ENCODE measurements at regions not wholly inside any gene's neighbourhood (a gene's known extent, or its start where the extent isn't known, plus 50 kb on each side); places are given as distances from the start of the nearest gene placed in this dataset.

DNA sequence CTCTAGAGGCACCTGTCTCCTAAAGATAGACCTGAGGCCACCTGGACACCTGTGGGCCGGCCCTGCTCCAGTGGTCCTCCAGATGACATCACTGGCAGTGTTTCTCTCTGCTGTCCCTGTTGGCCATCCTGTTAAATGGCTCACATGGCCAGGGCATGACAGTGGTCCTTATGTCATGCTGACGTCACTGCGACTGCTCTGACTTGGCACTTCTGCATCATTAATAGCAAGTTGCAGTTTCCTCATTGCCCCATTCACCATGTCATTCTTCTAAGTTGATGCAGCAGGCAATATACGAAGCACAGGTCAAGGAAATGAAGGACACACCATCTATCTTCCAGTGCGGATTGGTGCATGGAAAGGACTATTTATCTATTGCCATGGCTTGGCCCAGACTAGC is 1468.5 kb upstream of the TMEM132C start:
- Histone ChIP-seq H3K9ac (ENCODE audit: low read length) (no peak overlapping the region), H3K36me3 (ENCODE audit: insufficient read depth, low read length) (no peaks in the 10 kb centered on the region), H3K79me2 (ENCODE audit: low read length) (no peaks in the 10 kb centered on the region), H3K4me3 (ENCODE audit: low read length) (no peak overlapping the region), H3K27me3 (ENCODE audit: low read length) (no peaks in the 10 kb centered on the region), H3K4me1 (ENCODE audit: low read length) (no peaks in the 10 kb centered on the region), H3K9me2 (replicated peaks; ENCODE audit: insufficient read depth, low read length) (no peaks in the 10 kb centered on the region), H3K9me3 (ENCODE audit: low read length) (peaks cover 8% of the 10 kb centered on the region; the same call in 1 of the 2 replicates), H3K4me2 (ENCODE audit: low read depth, low read length, poor library complexity, severe bottlenecking) (no peak overlapping the region), H3K27ac (ENCODE audit: low read length) (no peak overlapping the region), H4K20me1 (ENCODE audit: insufficient read depth, low read depth, low read length) (no peaks in the 10 kb centered on the region), H2AFZ (ENCODE audit: low read length) (no peak overlapping the region)
- DNase-seq, result no peak

DNA sequence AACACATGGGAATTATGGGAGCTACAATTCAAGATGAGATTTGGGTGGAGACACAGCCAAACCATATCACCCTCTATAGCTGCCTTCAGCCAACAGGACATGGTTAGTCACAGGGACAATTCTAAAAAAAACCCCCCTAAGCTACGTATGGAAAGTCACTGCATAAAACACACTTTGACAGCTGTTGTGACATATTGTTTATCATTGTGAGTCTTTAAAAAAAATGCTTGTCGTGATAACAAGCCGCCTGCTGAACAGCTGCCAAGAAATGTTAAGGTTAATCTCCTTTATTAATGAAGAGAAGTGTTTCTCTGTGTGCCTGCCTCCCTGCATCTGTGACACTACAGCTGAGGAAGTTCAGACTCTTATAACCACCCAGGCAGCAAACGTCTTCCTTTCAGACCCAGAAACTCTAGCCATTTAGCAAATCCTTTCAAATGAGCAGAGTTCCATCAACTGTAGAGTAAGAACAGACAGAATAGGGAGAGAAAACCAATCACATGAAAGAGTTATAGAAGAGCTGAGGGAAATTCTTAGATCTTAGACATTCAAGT is 1459.6 kb upstream of the TMEM132C start:
- Histone ChIP-seq H3K4me3 (ENCODE audit: low read length) (no peak overlapping the region), H3K9me3 (ENCODE audit: low read length) (no peaks in the 10 kb centered on the region; the same call in 1 of the 2 replicates), H3K27me3 (ENCODE audit: low read length) (no peaks in the 10 kb centered on the region), H3K79me2 (ENCODE audit: low read length) (no peaks in the 10 kb centered on the region), H2AFZ (ENCODE audit: low read length) (no peak overlapping the region), H3K4me1 (ENCODE audit: low read length) (no peaks in the 10 kb centered on the region), H3K9me2 (replicated peaks; ENCODE audit: insufficient read depth, low read length) (no peaks in the 10 kb centered on the region), H3K4me2 (ENCODE audit: low read depth, low read length, poor library complexity, severe bottlenecking) (no peak overlapping the region), H3K9ac (ENCODE audit: low read length) (no peak overlapping the region), H4K20me1 (ENCODE audit: insufficient read depth, low read depth, low read length) (no peaks in the 10 kb centered on the region), H3K27ac (ENCODE audit: low read length) (no peak overlapping the region), H3K36me3 (ENCODE audit: insufficient read depth, low read length) (no peaks in the 10 kb centered on the region)
- no peak for DNase-seq

DNA sequence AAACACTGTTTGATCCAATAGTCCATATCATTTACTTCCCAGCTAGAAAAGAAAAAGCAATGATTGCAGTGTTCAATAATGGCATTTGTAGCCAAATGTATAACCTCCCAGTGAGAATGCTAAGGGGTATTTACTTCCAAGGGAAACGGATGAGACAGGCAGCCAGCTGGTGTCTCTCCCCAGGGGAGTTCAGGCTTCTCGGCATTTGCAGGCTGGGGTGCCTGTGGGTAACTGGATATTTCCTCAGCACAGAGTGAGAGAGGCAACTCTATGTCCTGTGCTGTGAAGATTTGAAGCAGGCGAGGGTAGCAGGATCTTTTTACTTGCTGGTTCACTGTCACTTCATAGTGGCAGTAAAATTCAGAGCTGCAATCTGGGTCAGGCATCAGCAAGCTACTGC is 1455.6 kb upstream of the TMEM132C start:
- Histone ChIP-seq H3K9ac (ENCODE audit: low read length) (no peak overlapping the region), H3K9me2 (replicated peaks; ENCODE audit: insufficient read depth, low read length) (no peaks in the 10 kb centered on the region), H3K79me2 (ENCODE audit: low read length) (no peaks in the 10 kb centered on the region), H2AFZ (ENCODE audit: low read length) (no peak overlapping the region), H4K20me1 (ENCODE audit: insufficient read depth, low read depth, low read length) (no peaks in the 10 kb centered on the region), H3K4me1 (ENCODE audit: low read length) (no peaks in the 10 kb centered on the region), H3K4me3 (ENCODE audit: low read length) (no peak overlapping the region), H3K4me2 (ENCODE audit: low read depth, low read length, poor library complexity, severe bottlenecking) (no peak overlapping the region), H3K27me3 (ENCODE audit: low read length) (no peaks in the 10 kb centered on the region), H3K9me3 (ENCODE audit: low read length) (no peaks in the 10 kb centered on the region; the same call in 1 of the 2 replicates), H3K27ac (ENCODE audit: low read length) (no peak overlapping the region), H3K36me3 (ENCODE audit: insufficient read depth, low read length) (no peaks in the 10 kb centered on the region)
- DNase-seq, result no peak

DNA sequence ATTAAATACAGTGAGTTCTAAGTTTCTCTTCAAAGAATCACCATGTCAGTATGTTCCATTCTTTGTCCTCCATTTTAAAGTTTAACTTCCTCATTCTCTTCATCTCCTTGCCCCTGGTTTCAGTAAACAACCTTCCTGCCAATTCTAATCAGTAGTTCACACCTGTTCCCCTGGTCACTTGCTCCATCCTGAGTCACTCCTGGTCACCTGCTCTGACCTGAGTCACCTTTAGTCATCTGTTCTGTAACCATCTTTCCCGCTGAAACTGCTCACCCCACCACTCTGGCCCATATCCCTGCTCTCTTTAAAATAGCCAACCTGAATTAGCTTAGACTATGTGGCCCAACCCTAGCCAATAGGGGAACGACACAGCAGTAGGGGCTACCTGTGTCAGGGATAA is 1447.4 kb upstream of the TMEM132C start:
- no peak overlapping the region for H3K4me3 ChIP-seq (ENCODE audit: low read length)
- no peaks in the 10 kb centered on the region for H3K9me2 ChIP-seq (replicated peaks; ENCODE audit: insufficient read depth, low read length)
- H3K4me1 ChIP-seq (ENCODE audit: low read length), result no peaks in the 10 kb centered on the region
- no peaks in the 10 kb centered on the region for H4K20me1 ChIP-seq (ENCODE audit: insufficient read depth, low read depth, low read length)
- no peak overlapping the region for H3K9ac ChIP-seq (ENCODE audit: low read length)
- H3K79me2 ChIP-seq (ENCODE audit: low read length), result no peaks in the 10 kb centered on the region
- no peak overlapping the region for H2AFZ ChIP-seq (ENCODE audit: low read length)
- H3K27me3 ChIP-seq (ENCODE audit: low read length), result no peaks in the 10 kb centered on the region
- H3K36me3 ChIP-seq (ENCODE audit: insufficient read depth, low read length), result no peaks in the 10 kb centered on the region
- no peak for DNase-seq
- H3K27ac ChIP-seq (ENCODE audit: low read length), result no peak overlapping the region
- no peak overlapping the region for H3K4me2 ChIP-seq (ENCODE audit: low read depth, low read length, poor library complexity, severe bottlenecking)
- peaks cover 13% of the 10 kb centered on the region for H3K9me3 ChIP-seq (ENCODE audit: low read length)

DNA sequence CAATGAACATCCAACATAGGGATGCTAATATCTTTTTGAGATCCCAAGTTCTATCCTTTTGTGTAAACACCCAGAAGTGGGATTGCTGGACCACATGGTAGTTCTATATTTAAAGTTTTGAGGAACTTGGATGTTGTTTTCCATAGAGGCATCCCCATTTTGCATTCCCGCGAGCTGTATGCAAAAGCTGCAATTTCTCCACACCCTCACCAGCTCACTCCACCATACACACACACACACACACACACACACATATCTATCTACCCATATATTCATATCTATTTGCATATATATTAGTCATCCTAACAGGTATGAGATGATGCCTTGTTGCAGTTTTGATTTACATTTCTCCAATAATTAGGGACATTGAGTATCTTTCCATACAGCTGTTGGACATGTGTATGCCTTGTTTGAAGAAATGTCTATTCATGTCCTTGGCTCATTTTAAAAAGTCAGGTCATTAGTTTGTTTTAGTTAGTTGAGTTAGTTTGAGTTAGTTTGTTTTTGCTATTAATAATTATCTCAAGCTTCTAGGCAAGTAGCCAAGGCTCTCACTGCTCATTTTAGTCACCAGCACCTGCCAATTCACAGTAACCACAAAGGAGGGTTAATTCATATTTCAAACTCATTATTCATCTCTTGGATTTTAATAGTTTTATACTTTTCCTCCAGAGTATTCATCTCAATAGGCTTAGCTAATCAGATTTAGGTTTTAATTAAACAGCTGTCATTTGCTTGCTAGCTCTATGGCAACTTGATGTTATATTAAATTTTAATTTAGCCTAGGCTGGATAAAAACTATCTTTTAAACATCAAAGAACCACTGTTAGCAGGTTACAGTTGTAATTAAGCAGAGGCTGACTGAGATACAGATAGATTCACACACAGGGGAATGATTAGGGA is 1435.9 kb upstream of the TMEM132C start:
- Histone ChIP-seq H3K9ac (ENCODE audit: low read length) (no peak overlapping the region), H3K4me1 (ENCODE audit: low read length) (no peaks in the 10 kb centered on the region), H4K20me1 (ENCODE audit: insufficient read depth, low read depth, low read length) (no peaks in the 10 kb centered on the region), H2AFZ (ENCODE audit: low read length) (no peak overlapping the region), H3K27me3 (ENCODE audit: low read length) (no peaks in the 10 kb centered on the region), H3K27ac (ENCODE audit: low read length) (no peak overlapping the region), H3K4me2 (ENCODE audit: low read depth, low read length, poor library complexity, severe bottlenecking) (no peak overlapping the region), H3K36me3 (ENCODE audit: insufficient read depth, low read length) (no peaks in the 10 kb centered on the region), H3K4me3 (ENCODE audit: low read length) (no peak overlapping the region), H3K79me2 (ENCODE audit: low read length) (no peaks in the 10 kb centered on the region), H3K9me3 (ENCODE audit: low read length) (0 out of 2 replicates have a peak, but pooled peaks cover 4% of the 10 kb centered on the region), H3K9me2 (replicated peaks; ENCODE audit: insufficient read depth, low read length) (no peaks in the 10 kb centered on the region)
- DNase-seq, result no peak

DNA sequence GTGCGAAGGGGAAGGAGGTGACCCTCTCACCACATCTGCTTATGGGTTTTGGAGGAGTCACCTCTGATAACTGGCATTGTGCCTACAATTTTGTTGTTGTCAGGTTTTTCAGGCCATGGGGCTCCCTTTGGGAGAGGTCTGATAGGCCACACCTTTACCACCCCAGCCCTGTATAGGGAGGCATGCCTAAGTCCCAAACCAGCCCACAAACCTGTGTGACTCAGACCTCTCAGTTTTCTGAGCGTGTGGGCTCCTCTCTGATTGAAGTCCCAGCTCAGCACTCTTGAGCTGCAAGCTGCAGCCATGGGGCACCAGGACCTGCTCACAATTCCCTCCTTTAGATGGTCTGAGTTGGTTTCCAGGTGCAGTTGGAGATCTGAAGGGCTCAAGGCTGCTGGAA is 1429.3 kb upstream of the TMEM132C start:
- no peak for DNase-seq
- Histone ChIP-seq H3K79me2 (ENCODE audit: low read length) (no peaks in the 10 kb centered on the region), H3K36me3 (ENCODE audit: insufficient read depth, low read length) (no peaks in the 10 kb centered on the region), H3K27me3 (ENCODE audit: low read length) (no peaks in the 10 kb centered on the region), H3K27ac (ENCODE audit: low read length) (no peak overlapping the region), H2AFZ (ENCODE audit: low read length) (no peak overlapping the region), H3K4me1 (ENCODE audit: low read length) (no peaks in the 10 kb centered on the region), H3K9me3 (ENCODE audit: low read length) (peaks cover 11% of the 10 kb centered on the region), H4K20me1 (ENCODE audit: insufficient read depth, low read depth, low read length) (no peaks in the 10 kb centered on the region), H3K9me2 (replicated peaks; ENCODE audit: insufficient read depth, low read length) (no peaks in the 10 kb centered on the region), H3K9ac (ENCODE audit: low read length) (no peak overlapping the region), H3K4me2 (ENCODE audit: low read depth, low read length, poor library complexity, severe bottlenecking) (no peak overlapping the region), H3K4me3 (ENCODE audit: low read length) (no peak overlapping the region)

DNA sequence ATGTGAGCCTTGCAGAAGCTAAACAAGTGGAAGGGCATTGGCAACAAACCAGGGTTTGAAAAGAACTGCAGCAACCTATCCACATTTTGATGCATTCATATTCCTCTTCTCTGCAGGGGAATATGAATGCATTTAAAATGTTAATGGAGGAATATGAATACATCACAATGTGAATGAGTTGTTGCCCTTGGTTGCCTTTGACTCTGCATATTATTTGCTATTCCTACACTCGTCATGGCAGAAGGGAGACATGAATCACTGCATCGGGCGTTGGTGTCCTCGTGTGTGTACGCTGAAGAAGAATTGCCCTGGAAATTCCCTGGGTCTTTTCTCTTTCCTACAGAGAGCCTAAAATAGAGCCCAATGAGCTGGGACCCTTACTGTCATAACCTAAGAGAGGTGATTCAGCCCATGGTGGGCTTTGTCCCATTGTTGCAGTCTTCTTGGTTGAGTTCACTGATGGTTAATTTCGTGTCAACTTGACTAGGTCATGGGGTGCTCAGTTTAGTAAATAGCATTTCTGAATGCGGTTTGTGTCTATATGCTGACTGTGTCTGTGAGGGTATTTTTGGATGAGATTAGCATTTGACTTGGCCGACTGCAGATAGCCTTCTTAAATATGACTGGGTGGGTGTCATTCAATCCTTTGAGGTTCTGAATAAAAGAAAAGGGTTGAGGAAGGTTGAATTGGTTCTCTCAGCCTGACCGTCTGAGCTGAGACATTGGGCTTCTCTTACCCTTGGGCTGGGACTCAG is 1422.9 kb upstream of the TMEM132C start:
- Histone ChIP-seq H3K4me2 (ENCODE audit: low read depth, low read length, poor library complexity, severe bottlenecking) (no peak overlapping the region), H3K79me2 (ENCODE audit: low read length) (no peaks in the 10 kb centered on the region), H3K36me3 (ENCODE audit: insufficient read depth, low read length) (no peaks in the 10 kb centered on the region), H3K9me3 (ENCODE audit: low read length) (peaks cover 11% of the 10 kb centered on the region), H2AFZ (ENCODE audit: low read length) (no peak overlapping the region), H3K27ac (ENCODE audit: low read length) (no peak overlapping the region), H4K20me1 (ENCODE audit: insufficient read depth, low read depth, low read length) (no peaks in the 10 kb centered on the region), H3K9ac (ENCODE audit: low read length) (no peak overlapping the region), H3K4me3 (ENCODE audit: low read length) (no peak overlapping the region), H3K9me2 (replicated peaks; ENCODE audit: insufficient read depth, low read length) (no peaks in the 10 kb centered on the region), H3K27me3 (ENCODE audit: low read length) (no peaks in the 10 kb centered on the region), H3K4me1 (ENCODE audit: low read length) (no peaks in the 10 kb centered on the region)
- no peak for DNase-seq

DNA sequence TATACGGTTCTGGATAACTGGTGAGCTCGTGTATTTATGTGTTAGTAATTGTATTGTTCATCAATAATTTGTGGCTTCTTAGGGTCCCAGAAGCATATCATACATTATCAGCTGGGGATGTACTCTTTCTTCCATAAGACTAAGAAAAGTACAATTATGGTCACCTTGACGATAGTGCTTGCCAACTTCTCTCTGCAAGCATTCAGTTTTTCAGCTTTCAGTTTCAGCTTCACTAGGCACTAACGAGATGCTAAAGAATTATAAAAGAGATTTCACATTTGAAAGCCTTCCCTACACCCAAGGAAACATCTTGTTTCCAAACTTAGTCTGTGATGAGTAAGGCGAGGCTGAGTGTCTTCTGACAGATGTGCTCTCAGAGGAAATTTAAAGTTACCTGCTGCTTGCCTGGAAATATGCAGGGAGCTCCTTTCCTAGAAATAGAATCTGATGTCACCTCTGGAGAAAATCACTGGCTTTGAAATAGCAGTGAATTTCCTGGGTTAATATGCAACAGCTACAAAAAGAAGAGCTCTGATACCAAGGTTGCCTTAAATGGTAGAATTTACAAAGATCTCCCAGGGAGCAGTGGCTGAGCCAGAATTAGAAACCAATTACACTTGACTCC is 1419.9 kb upstream of the TMEM132C start:
- H3K27ac ChIP-seq (ENCODE audit: low read length), result no peak overlapping the region
- H2AFZ ChIP-seq (ENCODE audit: low read length), result no peak overlapping the region
- DNase-seq, result no peak
- no peaks in the 10 kb centered on the region for H3K36me3 ChIP-seq (ENCODE audit: insufficient read depth, low read length)
- H4K20me1 ChIP-seq (ENCODE audit: insufficient read depth, low read depth, low read length), result no peaks in the 10 kb centered on the region
- no peaks in the 10 kb centered on the region for H3K27me3 ChIP-seq (ENCODE audit: low read length)
- H3K4me3 ChIP-seq (ENCODE audit: low read length), result no peak overlapping the region
- H3K4me2 ChIP-seq (ENCODE audit: low read depth, low read length, poor library complexity, severe bottlenecking), result no peak overlapping the region
- no peaks in the 10 kb centered on the region for H3K9me2 ChIP-seq (replicated peaks; ENCODE audit: insufficient read depth, low read length)
- H3K9ac ChIP-seq (ENCODE audit: low read length), result no peak overlapping the region
- H3K79me2 ChIP-seq (ENCODE audit: low read length), result no peaks in the 10 kb centered on the region
- H3K4me1 ChIP-seq (ENCODE audit: low read length), result no peaks in the 10 kb centered on the region
- peaks cover 9% of the 10 kb centered on the region for H3K9me3 ChIP-seq (ENCODE audit: low read length)
